T-helper 2 cell (primary cell): ENCODE measurements at regions not wholly inside any gene's neighbourhood (a gene's known extent, or its start where the extent isn't known, plus 50 kb on each side); places are given as distances from the start of the nearest gene placed in this dataset.

Source experiments
- DNase-seq, 5 experiments: peaks; one replicate each; pipeline versions ENCODE4 v3.0.0 to v3.0.0-alpha.2; 2012 to 2022

DNA sequence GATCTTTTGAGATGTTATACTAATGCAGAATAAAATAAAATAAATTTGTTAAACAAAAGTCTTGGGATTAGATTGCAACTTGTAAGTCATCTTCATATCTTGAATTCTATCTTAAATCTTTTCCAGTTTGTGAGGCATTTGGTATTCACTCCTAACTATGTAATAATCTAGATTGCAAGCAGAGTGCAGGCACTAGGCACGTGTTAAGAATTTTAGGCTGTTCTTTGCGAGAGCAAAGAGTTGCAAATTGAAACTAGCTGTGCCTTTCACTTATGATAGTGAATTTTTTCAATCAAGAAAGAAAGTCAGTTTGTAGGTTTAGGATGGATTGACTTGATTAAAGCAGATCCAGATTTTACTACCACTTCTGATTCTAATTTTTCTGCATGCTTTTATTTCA, 264.1 kb upstream of the SPRY2 start:
- DNase-seq: no peak

DNA sequence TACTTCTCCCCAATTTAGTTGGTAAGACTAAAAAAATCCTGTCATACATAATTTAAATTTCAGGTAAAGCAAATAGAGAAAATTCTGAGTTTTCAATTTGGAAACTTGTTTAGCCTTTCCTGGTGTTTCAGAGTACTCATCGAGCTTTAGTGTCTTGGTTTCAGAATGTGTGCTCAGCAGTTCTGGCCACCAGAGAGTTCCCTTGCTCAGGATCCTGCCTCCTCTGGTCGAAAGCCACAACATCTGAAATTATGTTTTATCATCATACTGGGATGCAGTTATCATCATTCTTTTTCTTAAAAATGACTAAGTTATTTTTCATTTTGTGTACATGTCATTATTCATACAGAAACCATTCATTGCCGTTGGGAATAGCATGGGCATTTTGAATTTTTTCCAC, 263.2 kb upstream of the SPRY2 start:
- no peak for DNase-seq

DNA sequence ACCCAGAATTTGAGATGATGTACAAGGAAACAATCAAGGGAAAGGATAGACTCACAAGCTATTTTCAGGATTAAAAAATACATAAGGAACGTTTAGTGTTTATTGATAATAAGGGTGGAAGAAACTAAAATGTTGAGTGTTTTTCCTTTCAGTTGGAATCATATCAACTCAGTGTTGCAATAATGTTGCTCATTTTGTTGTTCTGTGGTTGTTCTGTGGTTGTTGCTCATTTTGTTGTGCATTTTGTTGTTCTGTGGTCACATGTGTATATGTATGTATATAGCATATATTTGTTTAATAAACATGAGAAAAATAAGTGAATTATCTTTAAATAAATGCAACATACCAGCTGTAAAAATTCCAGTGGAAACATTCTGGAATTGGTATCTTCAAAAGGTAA, 262.4 kb upstream of the SPRY2 start:
- DNase-seq: no peak

DNA sequence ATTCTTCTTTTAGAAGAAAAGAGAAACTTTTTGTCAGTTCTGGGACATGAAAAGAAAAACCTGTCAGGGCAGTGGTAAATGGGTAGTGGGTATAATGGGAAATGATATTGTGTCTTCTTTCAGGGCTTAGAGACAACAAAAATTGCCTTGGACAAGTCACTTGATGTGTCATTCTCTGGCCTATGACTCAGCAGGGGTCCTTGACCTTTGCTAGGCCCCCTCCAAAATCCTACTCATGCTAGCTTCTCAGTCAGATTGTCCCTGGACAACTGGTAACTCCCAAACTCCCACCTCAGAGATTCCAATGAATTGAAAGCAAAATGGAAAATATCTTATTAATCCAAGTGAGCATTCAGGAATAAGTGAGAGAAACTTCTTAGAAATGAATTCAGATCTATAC, 258.8 kb upstream of the SPRY2 start:
- no peak for DNase-seq

DNA sequence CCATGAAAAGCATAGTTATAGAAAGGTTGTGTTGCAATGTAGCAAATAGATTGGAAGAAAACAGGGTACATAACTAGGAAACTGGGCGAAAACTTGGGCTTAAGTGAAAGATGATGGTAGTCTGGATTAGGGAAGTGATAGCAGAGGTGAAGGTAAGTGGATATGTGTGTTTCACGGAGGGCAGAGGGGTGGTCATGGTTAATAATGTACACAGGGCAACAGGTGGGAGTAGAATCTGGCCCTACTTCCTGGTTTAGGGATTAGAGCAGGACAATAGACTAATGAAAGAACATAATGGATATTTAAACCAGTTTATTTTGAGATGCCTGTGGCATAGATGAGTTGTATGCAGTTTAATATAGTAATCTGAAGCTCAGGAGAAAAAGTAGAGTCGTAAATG, 257.3 kb upstream of the SPRY2 start:
- no peak for DNase-seq

DNA sequence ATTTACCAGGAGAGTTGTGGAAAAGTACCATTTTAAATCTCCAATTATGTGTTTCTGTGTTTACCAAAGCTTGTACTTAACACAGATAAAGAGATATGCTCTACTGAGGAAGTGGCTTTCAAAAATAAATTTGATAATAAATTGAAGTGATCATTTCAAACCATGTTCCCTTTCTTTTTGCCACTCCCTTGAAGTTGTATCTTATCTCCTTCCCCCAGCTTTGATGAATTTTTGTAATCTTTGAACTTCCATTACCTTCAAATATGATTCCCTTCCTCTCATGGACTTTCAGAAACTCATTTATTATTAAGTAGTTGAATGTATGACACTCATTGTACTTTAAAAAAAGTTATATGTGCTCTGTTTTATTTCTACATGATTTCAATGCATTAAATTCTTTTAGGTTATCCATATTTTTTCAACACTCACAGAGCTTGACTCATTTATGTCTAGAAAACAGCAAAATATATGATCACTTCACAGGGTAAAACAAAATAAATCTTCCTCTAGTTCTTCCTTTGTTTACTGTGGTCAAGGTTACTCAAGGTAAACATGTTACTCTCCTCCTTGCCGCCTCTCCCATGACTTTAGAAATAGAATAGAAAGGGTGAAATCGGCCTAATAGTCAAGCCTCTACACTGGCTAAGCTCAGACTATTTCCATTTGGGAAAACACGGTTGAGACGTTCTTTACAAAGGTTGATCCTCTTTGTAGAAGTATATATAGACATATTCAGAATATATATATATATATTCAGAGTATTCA, 251.2 kb upstream of the SPRY2 start:
- no peak for DNase-seq

DNA sequence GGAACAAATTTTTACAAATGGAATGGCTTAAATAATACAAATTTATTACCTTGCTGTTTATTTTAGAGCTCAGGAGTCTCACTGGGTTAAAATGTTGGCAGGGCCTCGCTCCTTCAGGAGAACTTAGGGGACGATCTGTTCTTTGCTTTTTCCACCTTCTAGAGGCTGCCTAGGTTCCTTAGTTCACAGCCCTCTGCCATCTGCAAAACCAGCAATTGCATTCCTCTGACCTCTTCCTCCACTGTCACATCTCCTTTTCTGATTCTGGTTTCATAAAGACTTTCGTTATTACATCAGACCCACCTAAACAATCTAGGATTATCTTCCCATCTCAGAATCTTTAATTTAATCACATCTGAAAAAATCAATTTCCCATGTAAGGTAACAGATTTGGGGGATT, 249.6 kb upstream of the SPRY2 start:
- DNase-seq: no peak

DNA sequence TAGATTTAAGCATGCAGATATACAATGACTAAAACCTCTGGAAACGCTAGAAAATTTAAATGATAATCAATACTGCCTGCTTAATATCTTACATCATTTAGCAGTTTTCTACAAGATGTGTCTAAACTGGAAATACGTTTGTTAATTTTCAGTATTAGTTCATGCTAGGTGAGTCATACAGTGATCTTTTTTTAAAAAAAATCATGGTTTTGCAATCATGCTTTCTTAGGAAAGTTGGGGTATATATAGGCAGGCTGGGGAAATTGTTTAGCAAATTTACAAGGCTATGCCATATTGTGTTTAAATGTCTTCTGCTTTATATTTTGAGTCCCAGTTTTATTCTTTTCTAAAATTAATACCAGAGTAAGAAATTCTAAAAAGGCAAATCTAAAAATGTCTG, 245.4 kb upstream of the SPRY2 start:
- DNase-seq: no peak

DNA sequence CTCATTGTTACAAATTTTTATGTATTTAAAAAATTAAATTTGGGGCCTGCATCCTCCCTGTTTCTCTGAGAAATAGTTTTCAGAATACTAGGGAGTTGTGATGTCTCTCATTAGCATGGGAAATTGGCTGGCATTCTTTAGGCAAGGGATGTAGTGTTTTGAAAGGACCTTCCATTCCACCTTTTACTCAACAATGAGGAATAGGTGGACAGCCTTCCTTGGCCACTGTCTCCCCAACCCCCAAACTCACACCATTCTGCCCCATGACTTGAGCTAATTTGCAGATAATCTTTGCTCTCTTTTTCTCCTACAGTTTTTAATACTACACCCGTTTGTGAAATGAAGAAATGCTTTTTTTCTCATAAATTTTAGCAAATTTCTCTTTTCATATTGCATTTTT, 244.6 kb upstream of the SPRY2 start:
- no peak for DNase-seq

DNA sequence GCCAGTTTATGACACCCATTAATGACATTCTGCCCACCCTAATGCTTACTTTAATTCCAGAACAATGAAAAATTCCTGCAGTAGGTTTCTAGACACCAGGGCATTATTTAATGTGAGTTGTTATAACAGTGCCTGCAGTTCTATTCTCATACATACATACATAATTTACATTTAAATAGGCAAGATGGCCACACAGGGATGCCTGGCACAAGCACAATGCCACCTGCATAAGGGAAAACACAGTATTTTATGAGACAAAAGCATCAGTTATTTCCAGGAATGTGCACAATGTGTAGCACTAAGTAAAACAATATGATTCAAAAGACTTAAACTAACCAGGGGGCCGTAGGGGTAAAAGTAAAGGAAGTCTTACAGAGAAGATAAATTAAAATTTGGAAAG, 243.9 kb upstream of the SPRY2 start:
- DNase-seq: no peak

DNA sequence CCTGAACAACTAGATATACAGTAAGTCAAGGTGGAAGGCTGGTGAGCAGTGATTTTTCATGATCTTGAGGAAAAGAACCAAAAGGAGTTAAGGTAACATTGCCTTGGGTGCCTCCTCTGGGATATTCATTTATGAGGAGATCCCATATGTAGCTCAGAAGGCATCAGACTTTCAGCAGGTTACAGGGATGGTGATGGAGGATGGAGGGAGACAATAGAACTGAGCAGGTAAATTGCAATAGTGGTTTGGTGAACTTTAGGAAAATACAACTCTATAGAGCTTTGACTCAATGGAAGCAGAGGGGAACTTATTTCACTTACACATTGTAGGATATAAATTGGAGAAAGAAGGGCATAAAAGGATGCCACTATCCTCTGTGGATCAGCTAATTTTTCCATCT, 243.4 kb upstream of the SPRY2 start:
- no peak for DNase-seq

DNA sequence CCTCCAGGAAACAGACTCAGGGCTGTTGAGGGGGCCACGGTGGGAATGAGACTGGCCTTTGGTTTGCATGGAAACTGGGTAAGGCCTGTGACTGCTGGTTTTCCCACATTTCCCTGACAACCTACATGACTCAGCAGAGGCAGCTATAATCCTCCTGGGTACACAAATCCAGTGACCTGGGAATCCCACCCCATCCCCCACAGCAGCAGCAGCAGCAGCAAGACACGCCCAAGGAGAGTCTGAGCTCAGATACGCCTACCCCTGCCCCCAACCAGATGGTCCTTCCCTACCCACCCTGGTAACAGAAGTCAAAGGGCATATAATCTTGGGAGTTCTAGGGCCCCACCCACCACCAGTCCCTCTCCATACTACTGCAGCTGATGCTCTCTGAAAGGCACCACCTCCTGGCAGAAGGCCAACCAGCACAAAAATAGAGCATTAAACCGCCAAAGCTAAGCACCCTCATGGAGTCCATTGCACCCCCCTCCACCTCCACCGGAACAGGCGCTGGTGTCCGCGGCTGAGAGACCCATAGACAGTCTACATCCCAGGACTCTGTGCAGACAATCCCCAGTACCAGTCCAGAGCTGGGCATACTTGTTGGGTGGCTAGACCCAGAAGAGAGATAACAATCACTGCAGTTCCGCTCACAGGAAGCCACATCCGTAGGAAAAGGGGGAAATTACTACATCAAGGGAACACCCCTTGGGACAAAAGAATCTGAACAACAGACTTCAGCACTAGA, 237.2 kb upstream of the SPRY2 start:
- DNase-seq: no peak

DNA sequence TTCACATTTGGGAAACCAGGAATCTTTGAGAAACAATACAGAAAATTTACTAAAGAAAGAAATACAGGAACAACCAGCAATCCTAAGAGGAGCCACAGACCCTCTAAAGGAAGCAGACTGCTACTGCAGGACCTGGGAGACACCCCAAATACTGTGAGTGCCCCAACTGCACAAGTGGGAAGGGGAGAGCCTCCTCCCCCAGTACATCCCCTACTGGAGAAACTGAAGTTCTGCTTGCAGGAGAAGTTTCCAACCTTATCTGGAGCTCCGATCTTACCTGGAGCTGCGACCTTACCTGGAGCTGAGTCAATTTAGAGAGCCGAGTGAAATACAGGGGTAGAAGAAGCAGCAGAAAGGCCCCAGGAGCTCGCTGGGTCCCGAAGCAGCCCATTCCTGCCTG, 236.4 kb upstream of the SPRY2 start:
- no peak for DNase-seq

DNA sequence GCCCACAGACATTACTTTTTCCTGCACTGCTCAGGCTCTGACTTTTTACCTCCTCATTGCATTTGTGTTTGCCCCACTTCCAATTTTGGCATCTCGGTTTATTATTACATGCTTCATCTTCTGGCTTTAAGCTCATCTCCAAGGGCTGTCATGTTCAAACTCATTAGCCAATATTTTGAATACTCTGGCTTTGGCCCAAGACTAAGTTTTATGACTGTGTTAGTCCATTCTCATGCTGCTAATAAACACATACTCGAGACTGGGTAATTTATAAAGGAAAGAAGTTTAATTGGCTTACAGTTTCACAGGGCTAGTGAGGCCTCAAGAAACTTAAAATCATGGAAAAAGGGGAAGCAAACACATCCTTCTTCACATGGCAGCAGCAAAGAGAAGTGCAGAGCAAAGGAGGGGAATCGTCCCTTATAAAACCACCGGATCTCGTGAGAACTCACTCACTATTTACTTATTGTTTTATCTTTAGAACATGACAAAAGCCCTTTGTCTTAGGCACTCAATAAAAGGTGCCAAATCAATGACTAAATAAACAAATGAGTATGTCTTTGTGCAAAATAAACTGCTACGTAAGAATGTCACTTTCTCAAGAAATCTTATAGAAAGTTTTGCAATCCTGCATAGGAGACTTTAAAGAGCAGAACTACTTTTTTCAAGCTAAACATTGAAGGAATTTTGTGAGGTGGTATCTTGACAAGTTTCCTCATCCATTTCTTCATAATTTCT, 233.4 kb upstream of the SPRY2 start:
- DNase-seq: no peak

DNA sequence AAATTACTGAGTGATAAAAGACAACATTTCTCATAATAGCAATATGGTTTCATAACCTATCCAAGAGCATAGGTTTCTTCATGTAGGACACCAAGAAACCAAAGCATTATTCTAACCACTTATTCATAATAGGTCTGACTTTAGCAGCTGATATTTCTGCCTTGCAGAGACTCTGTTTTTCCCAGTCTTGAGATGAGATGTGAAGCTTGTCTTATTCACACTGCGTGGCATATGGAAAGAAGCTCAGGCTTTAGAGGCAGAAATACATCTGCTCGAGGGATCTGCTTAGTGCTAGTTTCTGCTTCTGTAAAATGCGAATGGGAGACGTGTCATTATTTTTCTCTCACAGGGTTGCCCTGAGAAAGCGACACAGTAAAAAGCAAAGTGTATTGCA, 232.0 kb upstream of the SPRY2 start:
- DNase-seq: no peak

DNA sequence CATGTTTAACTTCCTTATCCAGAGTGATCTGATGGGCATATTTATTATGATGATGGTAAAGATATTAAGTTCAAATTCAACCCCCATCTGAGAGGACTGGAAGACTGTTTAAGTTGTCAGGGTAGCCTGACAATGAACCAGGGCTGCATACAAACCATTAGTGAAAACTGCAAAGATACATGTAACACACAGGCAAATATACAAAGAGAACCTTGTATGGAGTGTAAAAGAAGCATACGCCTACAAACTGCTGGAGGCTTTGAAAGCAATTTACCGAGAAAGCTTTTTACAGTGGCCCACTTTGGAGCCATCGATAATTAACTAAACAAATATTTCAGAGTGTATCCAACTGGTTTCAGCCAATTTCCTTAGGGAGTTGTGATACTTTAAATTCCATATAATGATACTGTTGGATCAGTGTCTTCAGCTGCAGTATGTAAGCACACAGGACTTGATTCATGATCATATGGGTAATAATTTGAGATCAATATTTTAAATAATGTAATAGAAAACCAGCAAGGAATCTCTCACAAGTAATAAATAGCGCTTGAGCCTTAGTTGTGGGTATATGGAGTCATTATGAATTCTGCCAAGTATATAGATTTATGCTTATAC, 231.5 kb upstream of the SPRY2 start:
- DNase-seq: no peak

DNA sequence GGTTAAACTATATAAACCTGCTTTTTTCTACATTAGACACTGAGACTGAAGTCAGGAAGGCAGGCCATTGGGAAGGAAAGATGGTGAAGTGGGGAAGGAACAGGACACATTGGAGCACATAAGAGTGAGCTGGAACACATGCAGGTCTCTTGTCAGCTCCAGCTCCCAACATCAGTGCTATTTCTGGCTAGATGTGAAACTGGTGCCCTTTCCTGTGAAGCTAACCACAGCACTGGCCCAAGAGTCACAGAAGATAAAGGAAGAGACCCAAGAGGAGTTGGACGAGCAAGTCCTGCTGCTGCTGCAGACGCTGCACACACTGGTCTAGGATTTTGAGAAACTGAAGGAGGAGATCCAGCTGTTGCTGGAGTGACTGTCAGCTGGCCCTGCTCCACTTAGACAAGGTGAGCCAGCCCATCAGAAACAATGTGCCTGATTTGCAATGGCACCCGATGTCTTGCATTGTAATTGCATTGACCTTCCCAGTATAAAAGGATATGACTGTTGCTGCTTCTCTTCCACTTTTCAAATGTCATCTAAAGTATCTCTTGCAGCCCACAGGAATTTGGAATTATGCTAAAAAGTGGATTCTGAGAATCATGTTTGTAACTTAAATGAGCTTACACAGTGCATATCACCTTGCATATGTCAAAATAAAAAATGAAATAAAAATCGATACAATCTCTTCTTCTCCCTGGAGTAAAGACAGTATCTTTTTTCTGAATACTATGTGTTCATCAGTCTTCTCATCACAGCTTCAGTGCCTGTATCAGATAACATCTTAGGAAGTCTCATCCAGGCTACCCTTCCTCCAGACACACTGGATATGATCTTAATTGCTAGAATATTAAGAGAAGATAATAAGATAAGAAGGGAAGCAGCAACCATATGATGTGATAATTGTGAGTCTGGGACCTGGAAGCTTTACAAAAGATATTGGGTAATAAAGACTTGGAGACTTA, 230.7 kb upstream of the SPRY2 start:
- DNase-seq: no peak

DNA sequence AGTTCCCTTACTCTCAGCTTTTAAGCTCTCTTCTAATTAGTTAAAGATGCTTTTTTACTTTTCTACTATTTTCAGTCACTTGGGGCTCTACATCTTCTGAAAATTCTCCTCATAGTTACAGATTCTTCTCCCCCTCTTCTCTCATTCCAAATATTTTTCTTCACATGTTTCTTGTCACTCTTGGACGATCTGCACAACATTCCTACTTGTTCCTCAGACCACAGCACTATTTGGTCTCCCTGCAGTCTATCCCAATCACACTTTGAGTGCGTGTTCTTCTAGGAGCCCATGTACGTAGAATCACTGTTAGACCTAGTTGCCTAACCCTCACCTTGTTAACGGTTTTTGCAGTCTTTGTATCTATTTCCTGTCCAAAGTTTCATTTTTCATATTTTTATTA, 222.5 kb upstream of the SPRY2 start:
- no peak for DNase-seq

DNA sequence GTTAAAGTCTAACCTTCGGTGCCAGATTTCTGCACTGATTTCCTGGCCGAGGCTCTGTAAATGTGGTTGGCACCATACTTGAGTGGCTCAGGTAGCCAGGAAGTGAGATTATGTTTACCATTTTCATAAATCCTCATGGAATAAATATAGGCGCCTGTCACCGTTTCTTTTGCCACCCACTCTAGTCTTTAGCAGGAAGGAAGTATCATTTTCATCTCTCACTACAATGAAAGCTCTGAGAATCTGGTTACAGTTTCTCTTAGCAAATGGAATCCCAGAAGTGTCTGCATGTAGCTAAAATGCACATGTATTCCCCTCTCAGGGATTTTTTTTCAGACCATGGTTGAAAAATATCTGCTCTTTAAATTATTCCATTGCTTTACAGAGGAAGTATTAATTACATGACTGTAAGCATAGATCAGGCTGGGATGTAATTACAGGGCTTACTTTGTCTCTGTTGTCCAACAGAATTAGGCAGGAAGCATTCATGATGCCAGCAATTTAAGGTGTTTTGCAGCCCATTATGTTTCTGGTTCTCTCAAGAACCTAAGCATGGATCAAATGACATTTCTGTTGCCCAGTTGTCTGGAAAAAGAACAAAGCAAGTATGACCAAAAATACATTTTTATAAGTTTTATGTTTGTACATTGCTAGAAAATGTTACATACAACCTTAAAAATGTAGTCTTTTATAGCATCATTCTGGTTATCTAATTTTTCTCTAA, 221.7 kb upstream of the SPRY2 start:
- no peak for DNase-seq

DNA sequence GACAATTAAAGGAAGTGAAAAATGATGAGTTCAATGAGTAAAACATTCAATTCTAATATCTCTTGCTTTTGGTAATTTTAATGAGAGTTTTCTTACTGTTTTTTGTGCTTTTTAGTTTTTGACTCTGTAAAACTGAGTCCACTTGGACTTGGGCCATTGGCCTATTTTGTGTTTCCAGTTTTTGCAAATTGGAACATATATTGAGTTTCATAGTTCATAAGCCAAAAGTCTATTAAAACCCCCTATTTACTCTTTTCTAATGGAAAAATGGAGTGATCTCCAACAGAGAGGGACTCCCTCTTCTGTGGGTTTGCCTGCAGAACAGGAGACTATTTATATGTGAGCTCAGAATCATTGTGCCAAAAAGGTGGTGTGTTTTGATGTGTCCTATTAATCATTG, 219.7 kb upstream of the SPRY2 start:
- DNase-seq: no peak

DNA sequence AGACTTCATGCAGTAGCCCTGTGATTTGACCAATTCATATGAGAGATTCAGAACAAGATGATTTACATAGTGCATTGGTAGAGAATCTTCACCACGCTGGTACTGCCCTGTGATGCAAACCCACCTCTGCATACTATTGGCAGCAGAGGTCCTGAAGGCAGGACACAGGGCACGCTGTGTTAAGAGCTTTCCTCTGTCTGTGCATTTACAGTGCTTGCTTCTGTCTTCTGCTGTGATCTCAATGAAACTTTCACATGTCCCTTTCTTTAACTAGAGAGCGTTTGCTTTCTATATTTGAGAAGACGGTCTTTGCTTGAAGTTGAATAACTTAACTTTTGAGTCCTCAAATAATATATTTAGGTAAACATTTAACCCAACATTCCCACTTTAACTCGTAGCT, 219.0 kb upstream of the SPRY2 start:
- DNase-seq: no peak

DNA sequence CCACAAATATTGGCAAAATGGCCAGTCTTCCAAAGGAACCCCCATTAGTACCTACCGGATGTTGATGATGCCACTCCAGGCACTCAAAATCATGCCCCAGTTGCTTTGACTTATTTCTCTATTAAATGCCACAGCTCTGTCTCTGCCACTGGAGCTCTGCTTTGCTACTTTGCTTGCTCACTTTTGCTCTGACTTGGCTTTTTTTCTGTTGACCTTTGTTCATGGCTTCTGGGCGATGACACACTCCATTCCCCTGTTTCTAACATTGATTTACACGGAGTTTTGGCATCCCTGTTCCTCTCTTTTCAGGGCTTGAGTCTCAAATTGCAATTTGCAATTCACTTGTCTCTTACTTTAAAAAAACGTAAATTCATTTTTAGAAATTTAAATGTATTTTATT, 217.1 kb upstream of the SPRY2 start:
- DNase-seq: no peak
